Upper lobe of left lung (tissue), 4 donors: ENCODE measurements at regions not wholly inside any gene's neighbourhood (a gene's known extent, or its start where the extent isn't known, plus 50 kb on each side); places are given as distances from the start of the nearest gene placed in this dataset.

Experiments
- CTCF ChIP-seq, 6 experiments: fragments of 450-650 bp in 4 of 6; fragments of 200-600 bp in 2 of 6; sonication (generic) in 2 of 6; IDR thresholded peaks; one replicate each; pipeline ENCODE4 v1.5.1; 2016 to 2019; ENCODE audit warnings: antibody characterized with exemption in 6 of 6
- EP300 ChIP-seq, 4 donors: sonication (generic); formaldehyde crosslinking; IDR thresholded peaks; one replicate each; pipeline ENCODE4 v1.5.1; 2017; ENCODE audit warnings: antibody characterized with exemption in 4 of 4, control low read depth in 2 of 4
- POLR2A ChIP-seq, 4 donors: fragments of 450-650 bp; IDR thresholded peaks; one replicate each; pipeline ENCODE4 v1.5.1; 2016 to 2017; ENCODE audit warnings: antibody characterized with exemption in 4 of 4, mild to moderate bottlenecking in 2 of 4

- TF ChIP-seq EP300 (IDR thresholded peaks at IDR 0.05) (no peak), CTCF (IDR thresholded peaks at IDR 0.05) (no peak), POLR2A (IDR thresholded peaks at IDR 0.05) (no peak)
These were observed 801.6 kb upstream of the TSPY4 start for GRCh38 chrY:8535704-8536103.
